ENCODE measurements at regions not wholly inside any gene's neighbourhood (a gene's known extent, or its start where the extent isn't known, plus 50 kb on each side); places are given as distances from the start of the nearest gene placed in this dataset.

- Histone ChIP-seq H3K4me1 (replicated peaks; ENCODE audit: insufficient read depth) (no peaks in the 10 kb centered on the region), H3K9me2 (ENCODE audit: insufficient read depth) (no peaks in the 10 kb centered on the region), H3K79me2 (ENCODE audit: low read depth) (no peaks in the 10 kb centered on the region), H3K36me3 (ENCODE audit: low read depth) (no peaks in the 10 kb centered on the region), H2AFZ (no peak overlapping the region; the same call in 1 of the 2 replicates), H3K4me3 (no peak overlapping the region), H3K27me3 (ENCODE audit: insufficient read depth, low read depth) (no peaks in the 10 kb centered on the region), H3K27ac (no peak overlapping the region), H3K4me2 (no peak overlapping the region), H3K9me3 (ENCODE audit: insufficient read depth, low read depth) (no peaks in the 10 kb centered on the region), H4K20me1 (ENCODE audit: insufficient read depth) (peaks cover 3% of the 10 kb centered on the region; the same call in 1 of the 2 replicates), H3F3A (ENCODE audit: insufficient read depth, low read depth) (no peaks in the 10 kb centered on the region)
- intact Hi-C loops (cut with micrococcal nuclease; ENCODE audit: unreplicated experiment) = no loop called here
- no peak for DNase-seq
- POLR2A ChIA-PET (ENCODE audit: unreplicated experiment) = no interaction called here
- TF ChIP-seq EZH2 (IDR thresholded peaks at IDR 0.05; ENCODE audit: low read depth) = no peak
- TF ChIP-seq, protein P1, sequence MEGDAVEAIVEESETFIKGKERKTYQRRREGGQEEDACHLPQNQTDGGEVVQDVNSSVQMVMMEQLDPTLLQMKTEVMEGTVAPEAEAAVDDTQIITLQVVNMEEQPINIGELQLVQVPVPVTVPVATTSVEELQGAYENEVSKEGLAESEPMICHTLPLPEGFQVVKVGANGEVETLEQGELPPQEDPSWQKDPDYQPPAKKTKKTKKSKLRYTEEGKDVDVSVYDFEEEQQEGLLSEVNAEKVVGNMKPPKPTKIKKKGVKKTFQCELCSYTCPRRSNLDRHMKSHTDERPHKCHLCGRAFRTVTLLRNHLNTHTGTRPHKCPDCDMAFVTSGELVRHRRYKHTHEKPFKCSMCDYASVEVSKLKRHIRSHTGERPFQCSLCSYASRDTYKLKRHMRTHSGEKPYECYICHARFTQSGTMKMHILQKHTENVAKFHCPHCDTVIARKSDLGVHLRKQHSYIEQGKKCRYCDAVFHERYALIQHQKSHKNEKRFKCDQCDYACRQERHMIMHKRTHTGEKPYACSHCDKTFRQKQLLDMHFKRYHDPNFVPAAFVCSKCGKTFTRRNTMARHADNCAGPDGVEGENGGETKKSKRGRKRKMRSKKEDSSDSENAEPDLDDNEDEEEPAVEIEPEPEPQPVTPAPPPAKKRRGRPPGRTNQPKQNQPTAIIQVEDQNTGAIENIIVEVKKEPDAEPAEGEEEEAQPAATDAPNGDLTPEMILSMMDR (conservative IDR thresholded peaks at IDR 0.05) = no peak
- CTCF ChIA-PET = no interaction called here
- BruUV-seq (replicated peaks) = no TSS peak
Observed at GRCh38 chr11:97110376-97110775, 720.6 kb downstream of the JRKL start.

GRCh38 chr11:97111559-97111958 lies 721.7 kb downstream of the JRKL start:
- BruUV-seq (replicated peaks) = no TSS peak
- H3K9me3 ChIP-seq (ENCODE audit: insufficient read depth, low read depth) = no peaks in the 10 kb centered on the region
- H3K36me3 ChIP-seq (ENCODE audit: low read depth) = no peaks in the 10 kb centered on the region
- H4K20me1 ChIP-seq (ENCODE audit: insufficient read depth) = peaks cover 3% of the 10 kb centered on the region; the same call in 1 of the 2 replicates
- no peak overlapping the region for H3K27ac ChIP-seq
- no peaks in the 10 kb centered on the region for H3K9me2 ChIP-seq (ENCODE audit: insufficient read depth)
- no peak overlapping the region for H2AFZ ChIP-seq
- no peak for DNase-seq
- CTCF ChIA-PET = no interaction called here
- H3K4me3 ChIP-seq = no peak overlapping the region
- H3K79me2 ChIP-seq (ENCODE audit: low read depth) = no peaks in the 10 kb centered on the region
- no peaks in the 10 kb centered on the region for H3F3A ChIP-seq (ENCODE audit: insufficient read depth, low read depth)
- H3K27me3 ChIP-seq (ENCODE audit: insufficient read depth, low read depth) = no peaks in the 10 kb centered on the region
- H3K4me1 ChIP-seq (replicated peaks; ENCODE audit: insufficient read depth) = no peaks in the 10 kb centered on the region
- no peak for TF ChIP-seq EZH2 (IDR thresholded peaks at IDR 0.05; ENCODE audit: low read depth)
- TF ChIP-seq, protein P1 (conservative IDR thresholded peaks at IDR 0.05) = no peak
- intact Hi-C loops (cut with micrococcal nuclease; ENCODE audit: unreplicated experiment) = no loop called here
- POLR2A ChIA-PET (ENCODE audit: unreplicated experiment) = no interaction called here
- H3K4me2 ChIP-seq = no peak overlapping the region

DNA sequence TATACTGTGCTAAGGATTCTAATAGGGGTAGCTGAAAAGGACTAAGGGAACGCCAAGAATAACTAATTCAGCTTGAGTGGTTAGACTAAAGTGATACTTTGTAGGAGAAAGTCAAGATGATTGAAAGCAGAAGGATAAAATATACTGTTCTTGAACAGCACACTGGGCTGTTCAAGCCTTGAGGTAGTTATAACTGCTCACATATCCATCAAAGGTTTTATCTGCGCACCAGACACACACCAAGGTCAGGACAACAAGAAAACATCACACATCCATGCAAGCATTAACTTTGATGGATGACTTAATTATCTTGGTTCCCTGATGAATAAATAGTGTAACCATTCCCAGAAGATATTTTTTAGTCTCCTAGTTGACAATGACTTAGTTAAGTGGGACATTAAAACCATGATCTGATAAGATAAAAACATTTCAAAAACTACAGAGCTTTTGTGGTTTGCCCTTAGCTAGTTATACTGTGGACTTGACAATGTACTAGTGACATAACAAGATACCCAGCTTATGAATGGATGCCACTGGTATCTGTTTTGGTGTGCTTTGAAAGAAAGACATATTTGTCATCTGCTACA lies 728.9 kb downstream of the JRKL start:
- H3K4me2 ChIP-seq = no peak overlapping the region
- H2AFZ ChIP-seq = no peak overlapping the region
- ChIA-PET POLR2A (ENCODE audit: unreplicated experiment) (no interaction called here), CTCF (no interaction called here)
- TF ChIP-seq, protein P1 (conservative IDR thresholded peaks at IDR 0.05) = no peak
- TF ChIP-seq EZH2 (IDR thresholded peaks at IDR 0.05; ENCODE audit: low read depth) = no peak
- intact Hi-C loops (cut with micrococcal nuclease; ENCODE audit: unreplicated experiment) = no loop called here
- H3K4me3 ChIP-seq = no peak overlapping the region
- H3K9me3 ChIP-seq (ENCODE audit: insufficient read depth, low read depth) = no peaks in the 10 kb centered on the region
- H3F3A ChIP-seq (ENCODE audit: insufficient read depth, low read depth) = no peaks in the 10 kb centered on the region
- H3K4me1 ChIP-seq (replicated peaks; ENCODE audit: insufficient read depth) = no peaks in the 10 kb centered on the region
- H3K9me2 ChIP-seq (ENCODE audit: insufficient read depth) = no peaks in the 10 kb centered on the region
- H3K79me2 ChIP-seq (ENCODE audit: low read depth) = no peaks in the 10 kb centered on the region
- no peak overlapping the region for H3K27ac ChIP-seq
- BruUV-seq (replicated peaks) = no TSS peak
- peak in 1 of 2 experiments; percentile 2 for DNase-seq
- no peaks in the 10 kb centered on the region for H4K20me1 ChIP-seq (ENCODE audit: insufficient read depth)
- H3K27me3 ChIP-seq (ENCODE audit: insufficient read depth, low read depth) = no peaks in the 10 kb centered on the region
- H3K36me3 ChIP-seq (ENCODE audit: low read depth) = no peaks in the 10 kb centered on the region

Data from PC-9 (cell line).